ENCODE measurements at regions not wholly inside any gene's neighbourhood (a gene's known extent, or its start where the extent isn't known, plus 50 kb on each side); places are given as distances from the start of the nearest gene placed in this dataset.
"Not testable (repeated sequence)": the region's sequence is repeated elsewhere in the genome, so short reads cannot be mapped to it uniquely, and the experiment has no call there.

DNA sequence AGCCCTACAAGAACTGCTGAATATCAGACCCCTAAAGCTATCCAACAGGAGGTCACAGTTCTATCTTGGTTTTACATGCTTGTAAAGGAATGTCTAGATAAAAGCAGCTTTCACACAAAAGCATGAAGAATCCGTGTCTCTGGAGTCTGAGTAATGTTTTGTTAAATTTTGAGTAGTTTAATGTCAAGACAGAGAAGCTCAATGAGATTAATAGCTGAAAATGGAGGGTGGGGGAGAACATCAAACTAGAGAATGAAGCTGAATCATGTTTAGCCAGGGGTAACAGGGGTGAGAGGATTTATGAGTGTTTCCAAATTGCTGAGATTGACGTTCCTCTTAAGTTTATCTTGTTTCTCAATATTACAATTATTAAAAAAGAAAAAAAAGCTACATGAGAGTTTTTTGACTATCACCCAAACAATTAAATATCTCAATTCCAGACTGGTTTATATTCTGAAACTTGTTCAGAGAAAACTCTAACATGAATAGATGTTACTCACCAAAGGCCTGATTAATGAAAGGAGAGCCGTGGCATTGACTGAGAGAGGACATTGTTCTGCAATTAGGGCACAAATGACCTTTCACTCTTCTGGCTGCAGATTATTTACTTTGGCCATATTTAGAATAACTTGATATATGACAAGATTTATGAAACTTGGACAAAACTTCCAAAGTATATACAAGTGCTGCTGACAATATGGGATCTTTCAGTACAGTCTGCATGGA lies 266.4 kb upstream of the ETAA1 start:
- Histone ChIP-seq H3K9me3 (no peaks in the 10 kb centered on the region), H3K4me3 (no peak overlapping the region), H3K36me3 (no peaks in the 10 kb centered on the region), H3K4me1 (peaks cover 0 to 19% (median 13%) of the 10 kb centered on the region in 4 donors), H3K27me3 (no peaks in the 10 kb centered on the region), H3K27ac (replicated peaks in 1 of 4) (no peak overlapping the region)
- 25% methylated on average over 3 of the region's 3 CpGs for WGBS
- intact Hi-C loops (cut with DNase I), result no loop called here
- TF ChIP-seq POLR2A (IDR thresholded peaks at IDR 0.05; ENCODE audit: low read depth), result no peak
- no peak for TF ChIP-seq POLR2AphosphoS5 (IDR thresholded peaks at IDR 0.05)
- TF ChIP-seq EP300 (IDR thresholded peaks at IDR 0.05), result no peak
- TF ChIP-seq, protein P1, sequence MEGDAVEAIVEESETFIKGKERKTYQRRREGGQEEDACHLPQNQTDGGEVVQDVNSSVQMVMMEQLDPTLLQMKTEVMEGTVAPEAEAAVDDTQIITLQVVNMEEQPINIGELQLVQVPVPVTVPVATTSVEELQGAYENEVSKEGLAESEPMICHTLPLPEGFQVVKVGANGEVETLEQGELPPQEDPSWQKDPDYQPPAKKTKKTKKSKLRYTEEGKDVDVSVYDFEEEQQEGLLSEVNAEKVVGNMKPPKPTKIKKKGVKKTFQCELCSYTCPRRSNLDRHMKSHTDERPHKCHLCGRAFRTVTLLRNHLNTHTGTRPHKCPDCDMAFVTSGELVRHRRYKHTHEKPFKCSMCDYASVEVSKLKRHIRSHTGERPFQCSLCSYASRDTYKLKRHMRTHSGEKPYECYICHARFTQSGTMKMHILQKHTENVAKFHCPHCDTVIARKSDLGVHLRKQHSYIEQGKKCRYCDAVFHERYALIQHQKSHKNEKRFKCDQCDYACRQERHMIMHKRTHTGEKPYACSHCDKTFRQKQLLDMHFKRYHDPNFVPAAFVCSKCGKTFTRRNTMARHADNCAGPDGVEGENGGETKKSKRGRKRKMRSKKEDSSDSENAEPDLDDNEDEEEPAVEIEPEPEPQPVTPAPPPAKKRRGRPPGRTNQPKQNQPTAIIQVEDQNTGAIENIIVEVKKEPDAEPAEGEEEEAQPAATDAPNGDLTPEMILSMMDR (IDR thresholded peaks at IDR 0.05), result no peak
- DNase-seq (ENCODE audit: extremely low spot score), result no peak

DNA sequence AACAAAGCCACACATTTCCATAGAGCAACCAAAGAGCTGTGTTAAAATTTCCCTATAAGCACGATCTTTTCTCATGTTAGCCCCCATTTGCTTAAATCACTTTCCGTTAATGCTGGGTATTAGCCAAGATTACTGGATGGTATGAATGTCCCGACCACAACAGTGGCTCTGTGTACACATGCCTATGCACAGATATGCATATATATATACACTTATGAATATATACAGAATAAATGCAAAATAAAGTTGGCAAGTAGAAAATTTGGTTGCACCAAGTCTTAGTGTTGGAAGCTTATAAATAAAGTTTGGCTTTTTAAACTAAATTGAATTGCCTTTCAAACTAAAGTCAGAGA lies 265.9 kb upstream of the ETAA1 start:
- Histone ChIP-seq H3K4me1 (peaks cover 0 to 19% (median 13%) of the 10 kb centered on the region in 4 donors), H3K4me3 (no peak overlapping the region), H3K9me3 (no peaks in the 10 kb centered on the region), H3K27me3 (no peaks in the 10 kb centered on the region), H3K36me3 (no peaks in the 10 kb centered on the region), H3K27ac (replicated peaks in 1 of 4) (no peak overlapping the region)
- intact Hi-C loops (cut with DNase I), result no loop called here
- WGBS, result 51% methylated on average over 3 of the region's 3 CpGs
- no peak for DNase-seq (ENCODE audit: extremely low spot score)
- TF ChIP-seq POLR2A (IDR thresholded peaks at IDR 0.05; ENCODE audit: low read depth) (no peak), POLR2AphosphoS5 (IDR thresholded peaks at IDR 0.05) (no peak), EP300 (IDR thresholded peaks at IDR 0.05) (no peak)
- TF ChIP-seq, protein P1 (IDR thresholded peaks at IDR 0.05), result no peak

DNA sequence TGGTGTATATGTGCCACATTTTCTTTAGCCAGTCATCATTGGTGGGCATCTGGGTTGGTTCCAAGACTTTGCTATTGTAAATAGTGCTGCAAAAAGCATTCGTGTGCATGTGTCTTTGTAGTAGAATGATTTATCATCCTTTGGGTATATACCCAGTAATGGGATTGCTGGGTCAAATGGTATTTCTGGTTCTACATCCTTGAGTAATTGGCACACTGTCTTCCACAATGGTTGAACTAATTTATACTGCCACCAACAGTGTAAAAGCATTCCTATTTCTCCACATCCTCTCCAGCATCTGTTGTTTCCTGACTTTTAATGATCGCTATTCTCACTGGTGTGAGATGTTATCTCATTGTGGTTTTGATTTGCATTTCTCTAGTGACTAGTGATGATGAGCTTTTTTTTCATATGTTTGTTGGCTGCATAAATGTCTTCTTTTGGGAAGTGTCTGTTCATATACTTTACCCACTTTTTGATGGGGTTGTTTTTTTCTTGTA lies 264.6 kb upstream of the ETAA1 start:
- H3K27ac ChIP-seq (replicated peaks in 1 of 4); H3K36me3 ChIP-seq; H3K9me3 ChIP-seq; intact Hi-C loops (cut with DNase I); H3K27me3 ChIP-seq; H3K4me3 ChIP-seq; DNase-seq (ENCODE audit: extremely low spot score): not testable (repeated sequence)
- H3K4me1 ChIP-seq, result peaks cover 0 to 19% (median 13%) of the 10 kb centered on the region in 4 donors
- WGBS, result 89% methylated on average over 2 of the region's 2 CpGs

DNA sequence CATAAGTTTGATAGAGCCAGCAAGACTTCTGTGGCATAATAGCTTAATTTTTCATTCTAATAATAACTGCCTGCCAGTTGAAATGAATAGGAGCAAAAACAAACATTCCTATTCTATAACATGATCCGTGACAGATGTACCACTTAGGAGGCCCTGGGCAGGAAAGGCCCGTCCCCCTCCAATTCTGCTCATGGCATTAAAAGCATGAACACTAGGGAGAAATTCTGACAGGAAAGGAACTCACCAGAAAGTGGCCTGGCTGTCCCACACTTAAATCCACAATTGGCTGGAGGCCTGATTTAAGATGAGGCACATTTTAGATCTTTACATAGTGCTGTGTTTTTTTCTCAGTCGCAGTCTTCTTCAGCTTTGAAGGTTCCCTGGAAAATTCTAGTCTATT lies 261.9 kb upstream of the ETAA1 start:
- H3K9me3 ChIP-seq, result no peaks in the 10 kb centered on the region
- H3K4me1 ChIP-seq, result peaks cover 0 to 16% (median 11%) of the 10 kb centered on the region in 4 donors
- TF ChIP-seq EP300 (IDR thresholded peaks at IDR 0.05), result no peak
- intact Hi-C loops (cut with DNase I), result no loop called here
- H3K27ac ChIP-seq (replicated peaks in 1 of 4), result no peak overlapping the region
- H3K27me3 ChIP-seq, result no peaks in the 10 kb centered on the region
- WGBS, result 58% methylated on average over 3 of the region's 3 CpGs
- DNase-seq (ENCODE audit: extremely low spot score), result no peak
- H3K36me3 ChIP-seq, result no peaks in the 10 kb centered on the region
- H3K4me3 ChIP-seq, result no peak overlapping the region

DNA sequence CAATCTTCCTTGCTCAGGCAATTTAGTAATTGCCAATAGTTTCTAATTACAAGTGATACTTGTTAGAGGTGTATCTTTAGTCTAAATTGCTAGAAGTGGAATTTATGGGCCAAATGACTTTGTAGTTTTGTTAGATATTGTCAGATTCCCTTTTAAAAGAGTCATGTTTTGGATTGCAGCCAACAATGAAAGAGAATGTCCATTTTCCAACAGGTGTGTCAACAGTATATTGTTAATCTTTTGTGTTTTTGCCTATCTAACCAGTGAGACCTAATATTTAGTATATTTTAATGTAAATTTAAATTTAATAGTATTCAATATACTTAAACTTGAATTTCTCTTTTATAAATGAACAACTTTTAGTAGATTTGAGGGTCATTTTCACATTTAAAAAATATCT lies 259.4 kb upstream of the ETAA1 start:
- Histone ChIP-seq H3K27me3 (no peaks in the 10 kb centered on the region), H3K4me3 (no peak overlapping the region), H3K4me1 (peaks cover 0 to 5% (median 0%) of the 10 kb centered on the region in 4 donors), H3K27ac (replicated peaks in 1 of 4) (no peak overlapping the region), H3K9me3 (no peaks in the 10 kb centered on the region), H3K36me3 (no peaks in the 10 kb centered on the region)
- intact Hi-C loops (cut with DNase I), result no loop called here
- no peak for DNase-seq (ENCODE audit: extremely low spot score)
- TF ChIP-seq, protein P1 (IDR thresholded peaks at IDR 0.05), result no peak
- no peak for TF ChIP-seq POLR2AphosphoS5 (IDR thresholded peaks at IDR 0.05)
- no peak for TF ChIP-seq EP300 (IDR thresholded peaks at IDR 0.05)
- TF ChIP-seq POLR2A (IDR thresholded peaks at IDR 0.05; ENCODE audit: low read depth), result no peak

DNA sequence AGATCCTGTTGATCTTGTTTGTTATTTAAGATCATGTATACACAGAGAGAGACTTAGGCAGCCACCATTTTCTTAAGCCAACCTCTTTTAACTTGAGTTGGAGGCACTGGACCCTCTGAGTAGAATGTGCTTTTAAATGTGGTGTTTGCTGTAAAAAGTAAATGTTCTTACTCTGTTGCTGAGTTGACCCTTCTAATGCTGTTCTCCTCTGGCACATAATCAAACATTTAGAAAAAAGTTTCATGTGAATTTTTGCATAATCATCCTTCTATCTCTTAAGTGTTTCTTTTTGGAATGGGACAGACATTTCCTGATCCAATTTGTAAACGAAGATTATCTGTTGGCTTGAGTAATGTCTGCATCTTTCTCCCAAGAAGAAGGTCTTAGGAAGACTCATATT lies 255.1 kb upstream of the ETAA1 start:
- TF ChIP-seq EP300 (IDR thresholded peaks at IDR 0.05) (no peak), POLR2A (IDR thresholded peaks at IDR 0.05; ENCODE audit: low read depth) (no peak), POLR2AphosphoS5 (IDR thresholded peaks at IDR 0.05) (no peak)
- TF ChIP-seq, protein P1 (IDR thresholded peaks at IDR 0.05), result no peak
- no peaks in the 10 kb centered on the region for H3K36me3 ChIP-seq
- 50% methylated on average over 1 of the region's 1 CpG for WGBS
- intact Hi-C loops (cut with DNase I), result no loop called here
- no peak for DNase-seq (ENCODE audit: extremely low spot score)
- no peak overlapping the region for H3K27ac ChIP-seq (replicated peaks in 1 of 4)
- H3K27me3 ChIP-seq, result no peaks in the 10 kb centered on the region
- H3K4me3 ChIP-seq, result no peak overlapping the region
- H3K4me1 ChIP-seq, result no peaks in the 10 kb centered on the region
- no peaks in the 10 kb centered on the region for H3K9me3 ChIP-seq

All from esophagus muscularis mucosa (tissue), 4 donors.